Lower lobe of right lung (tissue), 2 donors: ENCODE measurements at regions not wholly inside any gene's neighbourhood (a gene's known extent, or its start where the extent isn't known, plus 50 kb on each side); places are given as distances from the start of the nearest gene placed in this dataset.
"Not testable (repeated sequence)": the region's sequence is repeated elsewhere in the genome, so short reads cannot be mapped to it uniquely, and the experiment has no call there.

Experiments used
- ATAC-seq, 2 donors: fragments of 200-7000 bp; cut with Tn5 transposase; one replicate each; pipeline ENCODE4 v1.9.1; 2020 to 2022; ENCODE audit warnings: mild to moderate bottlenecking in 2 of 2, moderate library complexity in 2 of 2
- DNase-seq: peaks from one replicate; pipeline ENCODE4 v3.0.0-alpha.2; 2020
- H3K27ac ChIP-seq: fragments of 200-600 bp; one replicate; pipeline ENCODE4 v1.8.0; 2022
- H3K27me3 ChIP-seq: fragments of 200-600 bp; one replicate; pipeline ENCODE4 v1.8.0; 2022; ENCODE audit warnings: low read depth
- H3K36me3 ChIP-seq: fragments of 200-600 bp; one replicate; pipeline ENCODE4 v1.8.0; 2022; ENCODE audit warnings: mild to moderate bottlenecking
- H3K4me1 ChIP-seq: fragments of 200-600 bp; one replicate; pipeline ENCODE4 v1.8.0; 2022
- H3K4me3 ChIP-seq: fragments of 200-600 bp; one replicate; pipeline ENCODE4 v1.8.0; 2022; ENCODE audit warnings: mild to moderate bottlenecking
- H3K9me3 ChIP-seq: fragments of 200-600 bp; one replicate; pipeline ENCODE4 v1.8.0; 2022
- CTCF ChIP-seq: fragments of 200-600 bp; IDR thresholded peaks from one replicate; pipeline ENCODE4 v1.8.0; 2022; ENCODE audit warnings: antibody characterized with exemption, mild to moderate bottlenecking
- intact Hi-C: fragments of 100-400 bp; cut with DNase I; formaldehyde crosslinking; loops from one replicate; pipeline ENCODE4 v1.11.0; 2022
- donor health status: DM: no; HTN: yes; CAD: no; lungs with severe emphysema.

DNA sequence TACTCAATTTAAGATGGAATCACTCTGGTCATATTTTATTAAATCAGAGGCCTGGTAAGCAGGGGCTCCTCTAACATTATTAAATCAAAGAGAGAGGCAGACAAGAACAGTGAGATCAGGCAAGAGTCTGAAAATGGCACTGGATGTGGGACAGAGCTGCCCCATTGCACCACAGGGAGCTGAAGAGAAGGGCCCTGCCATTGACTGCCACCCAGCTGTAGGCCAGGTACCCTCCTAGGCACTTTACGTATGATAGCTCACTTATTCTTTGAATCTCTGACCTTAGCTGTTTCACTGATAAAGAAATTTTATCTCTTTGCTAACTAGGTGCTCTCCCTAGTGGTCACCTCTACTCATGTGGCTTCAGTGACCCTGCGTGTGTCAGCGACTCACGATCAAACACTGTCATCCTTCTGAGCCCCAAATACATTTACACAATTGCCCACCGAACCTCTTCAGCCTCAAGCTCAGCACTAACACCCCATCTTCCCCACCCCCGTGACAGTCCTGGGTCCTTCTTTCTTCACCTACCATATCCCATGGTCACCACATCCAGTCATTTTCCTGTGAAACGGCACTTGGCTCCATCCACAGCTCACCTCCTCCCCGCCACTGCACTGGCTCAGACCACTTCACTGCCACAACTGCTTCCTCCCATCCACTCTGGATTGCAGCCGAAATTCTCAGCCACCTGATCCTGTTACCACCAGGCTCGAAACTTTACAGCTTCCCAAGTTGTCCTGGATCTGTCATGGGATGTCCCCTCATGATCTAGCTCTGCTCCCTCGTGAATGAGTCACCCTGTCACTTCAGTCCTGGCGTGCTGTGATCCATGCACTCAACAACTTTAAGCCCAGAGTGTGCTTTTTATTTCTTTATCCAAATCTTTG lies 97.3 kb upstream of the SYT6 start:
- H3K27me3 ChIP-seq: no peaks in the 10 kb centered on the region

DNA sequence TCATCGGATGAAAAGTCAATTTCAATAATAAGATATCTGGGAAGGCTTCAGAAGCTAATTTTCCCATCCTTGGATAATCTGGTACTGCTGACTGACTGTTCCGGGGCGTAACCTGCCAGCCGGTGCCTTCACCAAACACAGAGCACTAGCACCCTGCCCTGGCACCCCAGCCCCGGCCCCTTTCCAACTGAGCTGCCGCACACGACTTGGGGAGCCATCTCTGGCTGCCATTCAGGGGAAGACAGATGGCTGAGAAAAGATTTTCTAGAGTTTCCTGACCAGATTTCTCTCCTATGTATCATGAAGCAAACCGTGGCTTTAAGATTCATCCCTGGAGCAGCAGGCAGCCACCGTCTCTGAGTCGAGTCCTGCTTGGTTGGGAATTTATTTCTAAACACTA lies 96.0 kb upstream of the SYT6 start:
- DNase-seq: no peak
- no peak for ATAC-seq
- no peak for TF ChIP-seq CTCF
- intact Hi-C loops: no loop called here
- no peak overlapping the region for H3K27ac ChIP-seq
- H3K27me3 ChIP-seq: no peaks in the 10 kb centered on the region
- H3K36me3 ChIP-seq: no peaks in the 10 kb centered on the region
- no peak overlapping the region for H3K4me3 ChIP-seq
- H3K9me3 ChIP-seq: no peaks in the 10 kb centered on the region
- no peaks in the 10 kb centered on the region for H3K4me1 ChIP-seq

More for the DNA sequence above, 97.3 kb upstream of the SYT6 start:
- Histone ChIP-seq H3K4me1 (no peaks in the 10 kb centered on the region), H3K9me3 (peaks cover 3% of the 10 kb centered on the region), H3K27ac (no peak overlapping the region), H3K4me3 (no peak overlapping the region), H3K36me3 (no peaks in the 10 kb centered on the region)
- no peak for DNase-seq
- ATAC-seq: no peak
- intact Hi-C loops: no loop called here
- no peak for TF ChIP-seq CTCF

GRCh38 chr1:114248162-114248561 lies 94.5 kb upstream of the SYT6 start:
- DNase-seq (no peak), ATAC-seq (no peak)
- H3K4me3 ChIP-seq: no peak overlapping the region
- no peak overlapping the region for H3K27ac ChIP-seq
- H3K4me1 ChIP-seq: no peaks in the 10 kb centered on the region
- H3K27me3 ChIP-seq: no peaks in the 10 kb centered on the region
- no peaks in the 10 kb centered on the region for H3K36me3 ChIP-seq
- no peak for TF ChIP-seq CTCF
- H3K9me3 ChIP-seq: no peaks in the 10 kb centered on the region
- intact Hi-C loops: no loop called here

- H3K4me3 ChIP-seq, DNase-seq, intact Hi-C loops, H3K36me3 ChIP-seq, H3K27ac ChIP-seq, H3K4me1 ChIP-seq, ATAC-seq, H3K27me3 ChIP-seq, H3K9me3 ChIP-seq: not testable (repeated sequence)
Measured at GRCh38 chr1:114242531-114243210, 89.0 kb upstream of the SYT6 start.

DNA sequence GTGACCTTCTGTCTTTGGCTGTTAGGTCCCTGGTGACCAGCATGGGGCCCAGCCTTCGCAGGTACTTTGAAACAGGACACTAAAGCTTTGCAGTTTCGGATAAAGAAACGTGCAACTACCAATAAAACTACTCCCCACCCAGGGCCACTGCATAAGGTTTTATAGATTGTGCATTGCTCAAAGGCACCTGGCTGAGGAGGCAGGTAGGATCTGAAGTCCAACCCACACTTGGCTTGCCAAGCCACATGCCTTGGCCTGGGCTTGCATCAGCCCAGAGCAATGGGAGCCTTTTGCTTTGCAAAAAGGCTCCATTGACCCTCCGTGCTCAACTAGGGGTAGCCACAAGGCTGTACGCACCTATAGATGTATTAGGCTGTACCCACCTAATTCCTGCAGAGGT lies 84.4 kb upstream of the SYT6 start:
- intact Hi-C loops: no loop called here
- Histone ChIP-seq H3K27ac (no peak overlapping the region), H3K27me3 (no peaks in the 10 kb centered on the region), H3K4me3 (no peak overlapping the region), H3K36me3 (no peaks in the 10 kb centered on the region), H3K9me3 (no peaks in the 10 kb centered on the region), H3K4me1 (no peaks in the 10 kb centered on the region)
- no peak for DNase-seq
- no peak for ATAC-seq
- no peak for TF ChIP-seq CTCF

- no peak overlapping the region for H3K4me3 ChIP-seq
- no peak for TF ChIP-seq CTCF
- no peaks in the 10 kb centered on the region for H3K27me3 ChIP-seq
- DNase-seq: no peak
- H3K27ac ChIP-seq: no peak overlapping the region
- no peaks in the 10 kb centered on the region for H3K36me3 ChIP-seq
- no peak for ATAC-seq
- H3K9me3 ChIP-seq: no peaks in the 10 kb centered on the region
- intact Hi-C loops: no loop called here
- H3K4me1 ChIP-seq: no peaks in the 10 kb centered on the region
Measured at GRCh38 chr1:114236517-114236916, 82.8 kb upstream of the SYT6 start.
